OCI-LY7 (cell line): ENCODE measurements at regions not wholly inside any gene's neighbourhood (a gene's known extent, or its start where the extent isn't known, plus 50 kb on each side); places are given as distances from the start of the nearest gene placed in this dataset.
"Not testable (repeated sequence)": the region's sequence is repeated elsewhere in the genome, so short reads cannot be mapped to it uniquely, and the experiment has no call there.

Source experiments
- BruUV-seq: library from RNA; stranded (reverse); fragments of 400-500 nt; replicated peaks from 2 replicates; lab custom pipeline; 2021; lab: Mats Ljungman, UMichigan
- CTCF ChIA-PET: fragments of 300-600 bp; sonication (Branson Sonifier 250); formaldehyde crosslinking; loops from one replicate; lab custom pipeline; 2022; ENCODE audit warnings: antibody characterized with exemption; ENCODE audit not compliant: unreplicated experiment; lab: Charles Lee
- POLR2A ChIA-PET: fragments of 300-600 bp; sonication (Branson Sonifier 250); formaldehyde crosslinking; loops from one replicate; lab custom pipeline; 2022; ENCODE audit warnings: antibody characterized with exemption; lab: Charles Lee
- DNase-seq: peaks from one replicate; pipeline ENCODE4 v3.0.0-alpha.2; 2015; ENCODE audit warnings: low spot score
- H2AFZ ChIP-seq: fragments of 200-600 bp; sonication (generic), shearing (Covaris generic); 2 replicates; pipeline ENCODE4 v1.6.1; 2014; ENCODE audit warnings: mild to moderate bottlenecking, antibody characterized with exemption, low read length, moderate library complexity
- H3K27ac ChIP-seq: fragments of 200-600 bp; sonication (generic); 2 replicates; pipeline ENCODE4 v1.5.1; 2014; ENCODE audit warnings: mixed run types, low read depth, mild to moderate bottlenecking, moderate library complexity, low read length, inconsistent platforms; ENCODE audit not compliant: poor library complexity, severe bottlenecking
- H3K36me3 ChIP-seq: fragments of 200-600 bp; sonication (generic); 2 replicates; pipeline ENCODE4 v1.6.1; 2014; ENCODE audit warnings: mild to moderate bottlenecking, antibody characterized with exemption, low read length, moderate library complexity, mixed read lengths; ENCODE audit not compliant: insufficient read depth
- H3K4me1 ChIP-seq: fragments of 200-600 bp; sonication (generic); 2 replicates; pipeline ENCODE4 v1.5.1; 2014; ENCODE audit warnings: mild to moderate bottlenecking, low read length; ENCODE audit not compliant: insufficient read depth, poor library complexity, severe bottlenecking
- H3K4me2 ChIP-seq: fragments of 200-600 bp; sonication (generic); 2 replicates; pipeline ENCODE4 v1.6.1; 2014; ENCODE audit warnings: mild to moderate bottlenecking, low read length
- H3K4me3 ChIP-seq: fragments of 200-600 bp; sonication (generic); 2 replicates; pipeline ENCODE4 v1.5.1; 2014; ENCODE audit warnings: mild to moderate bottlenecking, low read depth, low read length; ENCODE audit not compliant: poor library complexity, severe bottlenecking
- H3K79me2 ChIP-seq: fragments of 200-600 bp; sonication (generic); 2 replicates; pipeline ENCODE4 v1.6.1; 2016; ENCODE audit warnings: low read depth, mild to moderate bottlenecking, low read length, moderate library complexity, mixed read lengths; ENCODE audit not compliant: insufficient read depth
- H3K9me2 ChIP-seq: fragments of 200-600 bp; sonication (generic); 2 replicates; pipeline ENCODE4 v1.6.1; 2016; ENCODE audit warnings: mild to moderate bottlenecking, low read length, mixed read lengths; ENCODE audit not compliant: insufficient read depth
- H3K9me3 ChIP-seq: fragments of 200-600 bp; sonication (generic); 2 replicates; pipeline ENCODE4 v1.6.1; 2014; ENCODE audit warnings: mild to moderate bottlenecking, mixed run types, low read length, mixed read lengths
- H4K20me1 ChIP-seq: fragments of 200-600 bp; sonication (generic); 2 replicates; pipeline ENCODE4 v1.6.1; 2014; ENCODE audit warnings: mild to moderate bottlenecking, antibody characterized with exemption, low read length, moderate library complexity, mixed read lengths; ENCODE audit not compliant: insufficient read depth
- EZH2phosphoT487 ChIP-seq: fragments of 200-600 bp; sonication (generic); IDR thresholded peaks from 2 replicates; pipeline ENCODE4 v1.6.1; 2018; ENCODE audit warnings: low read depth, borderline replicate concordance, mild to moderate bottlenecking, mixed run types, antibody characterized with exemption, low read length, moderate library complexity, mixed read lengths
- intact Hi-C: fragments of 100-400 bp; cut with micrococcal nuclease; formaldehyde crosslinking; loops from one replicate; pipeline ENCODE4 v1.10.0; 2022; ENCODE audit not compliant: unreplicated experiment
- TF ChIP-seq, protein P1 (sequence below): fragments of 200-600 bp; sonication (generic); conservative IDR thresholded peaks from 2 replicates; pipeline ENCODE4 v1.5.1; 2014; ENCODE audit warnings: mild to moderate bottlenecking, antibody characterized with exemption, low read length, moderate library complexity, mixed read lengths

DNA sequence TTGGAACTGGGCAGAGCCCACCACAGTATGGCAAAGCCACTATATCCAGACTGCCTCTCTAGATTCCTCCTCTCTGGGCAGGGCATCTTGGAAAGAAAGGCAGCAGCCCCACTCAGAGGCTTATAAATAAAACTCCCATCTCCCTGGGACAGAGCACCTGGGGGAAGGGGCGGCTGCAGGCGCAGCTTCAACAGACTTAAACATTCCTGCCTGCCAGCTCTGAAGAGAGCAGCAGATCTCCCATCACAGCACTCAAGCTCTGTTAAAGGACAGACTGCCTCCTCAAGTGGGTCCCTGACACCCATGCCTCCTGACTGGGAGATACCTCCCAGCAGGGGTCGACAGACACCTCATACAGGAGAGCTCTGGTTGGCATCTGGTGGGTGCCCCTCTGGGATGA lies 193.6 kb downstream of the MREG start:
- H3K4me2 ChIP-seq, POLR2A ChIA-PET, H3K9me2 ChIP-seq, H4K20me1 ChIP-seq, H3K27ac ChIP-seq, H3K79me2 ChIP-seq, DNase-seq, H3K9me3 ChIP-seq, H3K4me1 ChIP-seq, H3K4me3 ChIP-seq, BruUV-seq, H2AFZ ChIP-seq, H3K36me3 ChIP-seq: not testable (repeated sequence)
- intact Hi-C loops: loop anchor here (10.0 kb wide), 1 partner anchor 505 kb away; the partner anchor contains the start of gene ATIC
- CTCF ChIA-PET: interaction anchor here (1.8 kb wide), 1 partner anchor 9 kb away, joined by 5 read pairs; no protein-coding TSS in a partner anchor

DNA sequence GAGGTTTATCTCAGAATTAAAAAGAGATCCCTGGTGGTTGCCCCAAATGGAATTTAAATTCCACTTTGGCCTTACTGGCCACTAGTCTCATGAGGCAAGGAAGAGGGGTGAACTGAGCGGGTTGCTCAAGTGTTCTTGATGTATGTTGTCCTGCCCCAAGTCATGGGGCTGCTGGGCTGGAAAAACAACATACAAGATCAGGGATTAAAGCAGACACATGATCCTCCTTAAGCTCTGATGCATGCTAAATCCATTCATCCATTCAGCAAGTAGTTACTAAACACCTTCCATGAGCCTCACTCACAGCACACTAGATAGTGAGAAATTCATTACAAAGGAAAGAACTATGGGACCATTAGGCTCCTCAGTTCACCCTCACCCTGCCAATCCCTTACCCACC lies 196.3 kb downstream of the MREG start:
- H4K20me1 ChIP-seq: no peaks in the 10 kb centered on the region; the same call in none of the 2 replicates
- no peak for DNase-seq
- H3K79me2 ChIP-seq: no peaks in the 10 kb centered on the region
- H3K36me3 ChIP-seq: no peaks in the 10 kb centered on the region
- POLR2A ChIA-PET: interaction anchor here (0.5 kb wide), 1 partner anchor 114 kb away, joined by 3 read pairs; no protein-coding TSS in a partner anchor
- CTCF ChIA-PET: no interaction called here
- H2AFZ ChIP-seq: no peak overlapping the region
- H3K9me2 ChIP-seq: no peaks in the 10 kb centered on the region
- intact Hi-C loops: no loop called here
- no peaks in the 10 kb centered on the region for H3K9me3 ChIP-seq
- BruUV-seq: no TSS peak
- H3K4me3 ChIP-seq: no peak overlapping the region
- H3K4me1 ChIP-seq: peaks cover 14% of the 10 kb centered on the region
- H3K27ac ChIP-seq: no peak overlapping the region
- TF ChIP-seq, protein P1, sequence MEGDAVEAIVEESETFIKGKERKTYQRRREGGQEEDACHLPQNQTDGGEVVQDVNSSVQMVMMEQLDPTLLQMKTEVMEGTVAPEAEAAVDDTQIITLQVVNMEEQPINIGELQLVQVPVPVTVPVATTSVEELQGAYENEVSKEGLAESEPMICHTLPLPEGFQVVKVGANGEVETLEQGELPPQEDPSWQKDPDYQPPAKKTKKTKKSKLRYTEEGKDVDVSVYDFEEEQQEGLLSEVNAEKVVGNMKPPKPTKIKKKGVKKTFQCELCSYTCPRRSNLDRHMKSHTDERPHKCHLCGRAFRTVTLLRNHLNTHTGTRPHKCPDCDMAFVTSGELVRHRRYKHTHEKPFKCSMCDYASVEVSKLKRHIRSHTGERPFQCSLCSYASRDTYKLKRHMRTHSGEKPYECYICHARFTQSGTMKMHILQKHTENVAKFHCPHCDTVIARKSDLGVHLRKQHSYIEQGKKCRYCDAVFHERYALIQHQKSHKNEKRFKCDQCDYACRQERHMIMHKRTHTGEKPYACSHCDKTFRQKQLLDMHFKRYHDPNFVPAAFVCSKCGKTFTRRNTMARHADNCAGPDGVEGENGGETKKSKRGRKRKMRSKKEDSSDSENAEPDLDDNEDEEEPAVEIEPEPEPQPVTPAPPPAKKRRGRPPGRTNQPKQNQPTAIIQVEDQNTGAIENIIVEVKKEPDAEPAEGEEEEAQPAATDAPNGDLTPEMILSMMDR: no peak
- TF ChIP-seq EZH2phosphoT487: no peak
- no peak overlapping the region for H3K4me2 ChIP-seq

DNA sequence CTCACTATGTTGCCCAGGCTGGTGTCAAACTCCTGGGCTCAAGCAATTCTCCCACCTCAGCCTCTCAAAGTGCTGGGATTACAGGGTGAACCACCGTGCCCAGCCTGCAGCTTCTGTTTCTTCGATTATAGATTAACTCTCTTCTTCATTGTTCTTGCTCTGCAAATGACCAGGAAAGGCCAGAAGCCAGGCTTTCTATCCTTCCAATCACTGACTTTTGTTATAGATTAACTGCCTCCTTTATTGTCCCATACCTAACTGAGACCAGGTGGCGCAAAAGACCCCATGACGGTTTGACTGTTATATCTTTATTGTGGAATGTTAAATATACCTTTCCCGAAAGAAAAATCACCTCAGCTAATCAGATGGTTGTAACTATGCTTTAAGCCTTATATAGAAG lies 196.9 kb downstream of the MREG start:
- Histone ChIP-seq H3K4me3 (no peak overlapping the region), H3K27ac (no peak overlapping the region), H3K79me2 (no peaks in the 10 kb centered on the region), H3K9me3 (no peaks in the 10 kb centered on the region), H3K9me2 (no peaks in the 10 kb centered on the region), H2AFZ (no peak overlapping the region), H3K4me1 (peaks cover 20% of the 10 kb centered on the region), H3K4me2 (no peak overlapping the region), H3K36me3 (no peaks in the 10 kb centered on the region), H4K20me1 (no peaks in the 10 kb centered on the region; the same call in none of the 2 replicates)
- BruUV-seq: no TSS peak
- intact Hi-C loops: no loop called here
- no peak for DNase-seq
- ChIA-PET POLR2A (interaction anchor here (1.0 kb wide), 1 partner anchor 12 kb away, joined by 3 read pairs; no protein-coding TSS in a partner anchor), CTCF (no interaction called here)
- TF ChIP-seq EZH2phosphoT487: no peak
- TF ChIP-seq, protein P1: no peak
